Glutamatergic neuron (in vitro differentiated cells): ENCODE measurements at regions not wholly inside any gene's neighbourhood (a gene's known extent, or its start where the extent isn't known, plus 50 kb on each side); places are given as distances from the start of the nearest gene placed in this dataset.
"Not testable (repeated sequence)": the region's sequence is repeated elsewhere in the genome, so short reads cannot be mapped to it uniquely, and the experiment has no call there.

Experiments used
- DNase-seq: peaks from one replicate; pipeline ENCODE4 v3.0.0; 2022
- H3K27ac Mint-ChIP-seq: one replicate; pipeline ENCODE4 v1.8.0; 2020; ENCODE audit warnings: mild to moderate bottlenecking, mixed read lengths, inconsistent platforms; ENCODE audit not compliant: unreplicated experiment
- H3K27me3 Mint-ChIP-seq: one replicate; pipeline ENCODE4 v1.8.0; 2020; ENCODE audit warnings: mild to moderate bottlenecking, moderate library complexity, mixed read lengths, inconsistent platforms; ENCODE audit not compliant: unreplicated experiment
- H3K36me3 Mint-ChIP-seq: one replicate; pipeline ENCODE4 v1.8.0; 2020; ENCODE audit warnings: mild to moderate bottlenecking, mixed read lengths, inconsistent platforms; ENCODE audit not compliant: unreplicated experiment
- H3K4me1 Mint-ChIP-seq: one replicate; pipeline ENCODE4 v1.8.0; 2020; ENCODE audit warnings: mild to moderate bottlenecking, low read depth, mixed read lengths, inconsistent platforms; ENCODE audit not compliant: unreplicated experiment
- H3K4me3 Mint-ChIP-seq: one replicate; pipeline ENCODE4 v1.8.0; 2020; ENCODE audit warnings: mild to moderate bottlenecking, mixed read lengths, inconsistent platforms; ENCODE audit not compliant: unreplicated experiment
- H3K9me3 Mint-ChIP-seq: one replicate; pipeline ENCODE4 v1.8.0; 2020; ENCODE audit warnings: mild to moderate bottlenecking, moderate library complexity, mixed read lengths, inconsistent platforms; ENCODE audit not compliant: unreplicated experiment
- CTCF ChIP-seq: fragments of 200-600 bp; sonication (generic); IDR thresholded peaks from one replicate; pipeline ENCODE4 v1.5.0; 2021; ENCODE audit not compliant: partially characterized antibody, unreplicated experiment

GRCh38 chr2:104945866-104946265, 92.0 kb downstream of the POU3F3 start:
- H3K27ac Mint-ChIP-seq: no peak overlapping the region
- no peaks in the 10 kb centered on the region for H3K36me3 Mint-ChIP-seq
- H3K9me3 Mint-ChIP-seq: peaks cover 2% of the 10 kb centered on the region
- peaks cover 1% of the 10 kb centered on the region for H3K27me3 Mint-ChIP-seq
- no peak for DNase-seq
- peaks cover 18% of the 10 kb centered on the region for H3K4me1 Mint-ChIP-seq
- TF ChIP-seq CTCF: no peak
- no peak overlapping the region for H3K4me3 Mint-ChIP-seq

- H3K4me1 Mint-ChIP-seq: peaks cover 18% of the 10 kb centered on the region
- not testable (repeated sequence) for H3K4me3 Mint-ChIP-seq, H3K9me3 Mint-ChIP-seq, H3K36me3 Mint-ChIP-seq, H3K27me3 Mint-ChIP-seq, DNase-seq, H3K27ac Mint-ChIP-seq
Observed at GRCh38 chr2:104947456-104947855, 90.4 kb upstream of the MRPS9 start.

- no peaks in the 10 kb centered on the region for H3K9me3 Mint-ChIP-seq
- H3K27me3 Mint-ChIP-seq: no peaks in the 10 kb centered on the region
- TF ChIP-seq CTCF: no peak
- H3K4me1 Mint-ChIP-seq: peaks cover 9% of the 10 kb centered on the region
- no peak overlapping the region for H3K4me3 Mint-ChIP-seq
- no peak overlapping the region for H3K27ac Mint-ChIP-seq
- no peaks in the 10 kb centered on the region for H3K36me3 Mint-ChIP-seq
- DNase-seq: no peak
Observed at GRCh38 chr2:104952976-104953375, 84.9 kb upstream of the MRPS9 start.

- no peak overlapping the region for H3K4me3 Mint-ChIP-seq
- TF ChIP-seq CTCF: no peak
- no peak overlapping the region for H3K27ac Mint-ChIP-seq
- H3K27me3 Mint-ChIP-seq: no peaks in the 10 kb centered on the region
- H3K4me1 Mint-ChIP-seq: no peaks in the 10 kb centered on the region
- H3K9me3 Mint-ChIP-seq: peaks cover 3% of the 10 kb centered on the region
- no peak for DNase-seq
- peaks cover 5% of the 10 kb centered on the region for H3K36me3 Mint-ChIP-seq
Observed at GRCh38 chr2:104965900-104966299, 72.0 kb upstream of the MRPS9 start.

GRCh38 chr2:104969564-104969963, 68.3 kb upstream of the MRPS9 start:
- Mint-ChIP-seq H3K4me1 (no peaks in the 10 kb centered on the region), H3K27me3 (no peaks in the 10 kb centered on the region), H3K4me3 (no peak overlapping the region), H3K9me3 (peaks cover 2% of the 10 kb centered on the region), H3K27ac (no peak overlapping the region), H3K36me3 (peaks cover 5% of the 10 kb centered on the region)
- no peak for DNase-seq
- no peak for TF ChIP-seq CTCF

- H3K27me3 Mint-ChIP-seq: peaks cover 4% of the 10 kb centered on the region
- no peak for DNase-seq
- TF ChIP-seq CTCF: no peak
- no peak overlapping the region for H3K4me3 Mint-ChIP-seq
- no peak overlapping the region for H3K27ac Mint-ChIP-seq
- H3K9me3 Mint-ChIP-seq: peaks cover 7% of the 10 kb centered on the region
- no peaks in the 10 kb centered on the region for H3K4me1 Mint-ChIP-seq
- no peaks in the 10 kb centered on the region for H3K36me3 Mint-ChIP-seq
Observed at GRCh38 chr2:104975371-104975770, 62.5 kb upstream of the MRPS9 start.
